K562 (cell line): ENCODE measurements at regions not wholly inside any gene's neighbourhood (a gene's known extent, or its start where the extent isn't known, plus 50 kb on each side); places are given as distances from the start of the nearest gene placed in this dataset.

Experiments used
- ATAC-seq: fragments of 200-7000 bp; cut with Tn5 transposase; 3 replicates; pipeline ENCODE4 v1.9.1; 2020; ENCODE audit warnings: moderate library complexity
- BruUV-seq: library from RNA; stranded (reverse); fragments of 400-500 nt; replicated peaks from 2 replicates; lab custom pipeline; 2021; lab: Mats Ljungman, UMichigan
- CTCF ChIA-PET: fragments of 300-600 bp; formaldehyde crosslinking; extraction: SDS; loops from one replicate; lab custom pipeline; 2021; ENCODE audit warnings: low intra/inter-chr PET ratio; lab: Yijun Ruan, JAX
- POLR2A ChIA-PET: fragments of 300-600, 350-650 bp; sonication (Branson Sonifier 250); formaldehyde crosslinking; extraction: SDS; loops from one replicate; lab custom pipeline; 2021; ENCODE audit warnings: antibody characterized with exemption, inconsistent platforms; lab: Yijun Ruan, JAX
- DNase-seq, 4 experiments: peaks; one replicate each; pipeline versions ENCODE4 v3.0.0 to v3.0.0-alpha.2; 2011 to 2018; ENCODE audit warnings: low spot score in 3 of 4, mixed read lengths in 3 of 4; ENCODE audit errors: extremely low read depth in 1 of 4
- FAIRE-seq: peaks from 2 replicates; lab custom pipeline; 2011; peaks lifted over from hg19 to GRCh38; lab: Jason Lieb, UNC
- H2AFZ ChIP-seq: 2 replicates; pipeline ENCODE4 v1.6.0; 2011; ENCODE audit warnings: low read depth, low read length, control low read depth, inconsistent platforms
- H3K27ac ChIP-seq: fragments of 200-600 bp; 3 replicates; pipeline ENCODE4 v1.8.0; 2011; ENCODE audit warnings: low read depth, mild to moderate bottlenecking, control low read depth, inconsistent platforms, low read length, moderate library complexity, mixed read lengths; ENCODE audit errors: extremely low read depth
- H3K27me3 ChIP-seq, 2 experiments: fragments of 300-600 bp in 1 of 2; 2 replicates in 1 of 2; 3 replicates in 1 of 2; pipeline versions ENCODE4 v1.6.0 to v1.8.0; 2011; ENCODE audit warnings: inconsistent platforms in 2 of 2, low read length in 2 of 2, mild to moderate bottlenecking in 1 of 2, mixed read lengths in 1 of 2, moderate library complexity in 1 of 2; ENCODE audit not compliant: control insufficient read depth in 2 of 2, insufficient read depth in 2 of 2
- H3K36me3 ChIP-seq: fragments of 300-600 bp; 3 replicates; pipeline ENCODE4 v1.8.0; 2011; ENCODE audit warnings: mild to moderate bottlenecking, low read length, inconsistent platforms; ENCODE audit not compliant: control insufficient read depth, insufficient read depth
- H3K4me1 ChIP-seq, 2 experiments: fragments of 200-600 bp in 1 of 2; replicated peaks in 1 of 2; 2 replicates in 1 of 2; 3 replicates in 1 of 2; pipeline versions ENCODE4 v1.5.1 to v1.8.0; 2011; ENCODE audit warnings: inconsistent platforms in 2 of 2, low read length in 2 of 2, mild to moderate bottlenecking in 1 of 2, mixed read lengths in 1 of 2, moderate library complexity in 1 of 2; ENCODE audit not compliant: control insufficient read depth in 2 of 2, insufficient read depth in 2 of 2
- H3K4me2 ChIP-seq: 2 replicates; pipeline ENCODE4 v1.6.1; 2011; ENCODE audit warnings: low read length, control low read depth, inconsistent platforms, mixed read lengths; ENCODE audit not compliant: insufficient read depth
- H3K4me3 ChIP-seq: fragments of 200-600 bp; sonication (generic), shearing (Covaris generic); 2 replicates; pipeline ENCODE4 v1.5.1; 2016; ENCODE audit warnings: control low read depth, inconsistent platforms
- H3K79me2 ChIP-seq: fragments of 200-600 bp; 3 replicates; pipeline ENCODE4 v1.8.0; 2011; ENCODE audit warnings: low read length, inconsistent platforms; ENCODE audit not compliant: control insufficient read depth, insufficient read depth
- H3K9ac ChIP-seq, 2 experiments: 2 replicates each; pipeline versions ENCODE4 v1.6.0 to v1.6.1; 2011; ENCODE audit warnings: low read depth in 2 of 2, low read length in 2 of 2, control low read depth in 1 of 2, inconsistent platforms in 1 of 2, mild to moderate bottlenecking in 1 of 2, mixed read lengths in 1 of 2; ENCODE audit not compliant: insufficient read depth in 1 of 2
- H3K9me1 ChIP-seq: one replicate; pipeline ENCODE4 v1.6.0; 2011; ENCODE audit warnings: inconsistent platforms, mild to moderate bottlenecking, low read length, moderate library complexity; ENCODE audit not compliant: control insufficient read depth, insufficient read depth
- H3K9me3 ChIP-seq: replicated peaks from 2 replicates; pipeline ENCODE4 v1.5.1; 2011; ENCODE audit warnings: low read depth, low read length, inconsistent platforms; ENCODE audit not compliant: control insufficient read depth, insufficient read depth
- H4K20me1 ChIP-seq: replicated peaks from 2 replicates; pipeline ENCODE4 v1.6.1; 2011; ENCODE audit warnings: low read length, inconsistent platforms, mixed read lengths; ENCODE audit not compliant: control insufficient read depth, insufficient read depth
- ATF2 ChIP-seq: sonication (generic); formaldehyde crosslinking; IDR thresholded peaks from 2 replicates; pipeline ENCODE4 v1.8.1; 2022; ENCODE audit warnings: missing genetic modification reagents
- BRD9 ChIP-seq: fragments of 450-650 bp; IDR thresholded peaks from 2 replicates; pipeline ENCODE4 v1.6.1; 2018; ENCODE audit warnings: low read depth; ENCODE audit not compliant: partially characterized antibody
- CBX2 ChIP-seq: fragments of 200-600 bp; sonication (generic); IDR thresholded peaks from one replicate; pipeline ENCODE4 v1.6.1; 2012; ENCODE audit warnings: mild to moderate bottlenecking, low read length, inconsistent platforms; ENCODE audit not compliant: insufficient read depth, poor library complexity, severe bottlenecking
- E2F4 ChIP-seq: sonication (generic); formaldehyde crosslinking; IDR thresholded peaks from 2 replicates; pipeline ENCODE4 v1.8.0; 2022; ENCODE audit warnings: mild to moderate bottlenecking, low read depth, missing genetic modification reagents
- ETS1 ChIP-seq: conservative IDR thresholded peaks from 2 replicates; pipeline ENCODE4 v1.6.1; 2011; ENCODE audit warnings: low read depth, mild to moderate bottlenecking, low read length; ENCODE audit not compliant: control insufficient read depth
- ILK ChIP-seq: fragments of 450-650 bp; IDR thresholded peaks from 2 replicates; pipeline ENCODE4 v1.6.1; 2016; ENCODE audit warnings: missing genetic modification characterization, low read depth, mild to moderate bottlenecking, missing compliant biosample characterization, moderate library complexity, borderline replicate concordance
- MYNN ChIP-seq, 2 experiments: sonication (generic); formaldehyde crosslinking in 1 of 2; IDR thresholded peaks; 2 replicates each; pipeline versions ENCODE4 v1.5.0 to v1.6.1; 2016 to 2020; ENCODE audit warnings: antibody characterized with exemption in 1 of 2, missing genetic modification reagents in 1 of 2
- SAFB ChIP-seq: fragments of 200-400 bp; formaldehyde crosslinking; IDR thresholded peaks from 2 replicates; pipeline ENCODE4 v1.6.1; 2017; ENCODE audit warnings: low read depth, low read length, borderline replicate concordance
- SRSF1 ChIP-seq: fragments of 200-400 bp; formaldehyde crosslinking; IDR thresholded peaks from 2 replicates; pipeline ENCODE4 v1.6.1; 2017; ENCODE audit warnings: mild to moderate bottlenecking, low read depth, low read length, moderate library complexity
- TCF15 ChIP-seq: fragments of 250-450 bp; sonication (Bioruptor Pico); IDR thresholded peaks from 2 replicates; pipeline ENCODE4 v1.8.0; 2022; ENCODE audit warnings: moderate library complexity, mild to moderate bottlenecking, inconsistent platforms
- ZNF121 ChIP-seq: sonication (generic); formaldehyde crosslinking; conservative IDR thresholded peaks from 2 replicates; pipeline ENCODE4 v1.8.0; 2022; ENCODE audit warnings: missing genetic modification reagents
- ZNF175 ChIP-seq: fragments of 200-800 bp; sonication (Bioruptor generic); IDR thresholded peaks from 2 replicates; pipeline ENCODE4 v1.6.1; 2016; ENCODE audit warnings: low read depth, mild to moderate bottlenecking, missing genetic modification characterization, missing compliant biosample characterization
- ZNF282 ChIP-seq: sonication (generic); formaldehyde crosslinking; IDR thresholded peaks from 2 replicates; pipeline ENCODE4 v1.8.1; 2023; ENCODE audit warnings: missing genetic modification reagents
- ZNF324 ChIP-seq: fragments of 250-450 bp; sonication (Bioruptor Pico); IDR thresholded peaks from 2 replicates; pipeline ENCODE4 v1.4.0; 2020; ENCODE audit warnings: mild to moderate bottlenecking
- ZNF696 ChIP-seq: fragments of 250-450 bp; sonication (Bioruptor Pico); conservative IDR thresholded peaks from 2 replicates; pipeline ENCODE4 v1.4.0; 2020; ENCODE audit warnings: mild to moderate bottlenecking, moderate library complexity
- whole genome bisulfite sequencing: fragments of 100-300 bp; shearing (Covaris generic); methylation state at CpG from one replicate; pipeline ENCODE4 v1.1.6; 2016; ENCODE audit warnings: low coverage, mixed read lengths; ENCODE audit not compliant: insufficient coverage; ENCODE audit errors: missing lambda C conversion rate; 5-methylcytosine and 5-hydroxymethylcytosine counted together
- in situ Hi-C: fragments of 300-500 bp; cut with MboI; formaldehyde crosslinking; loops from 4 replicates; pipeline ENCODE4 v1.15.0; 2018; ENCODE audit warnings: inconsistent platforms, mixed read lengths
- intact Hi-C: fragments of 100-400 bp; cut with micrococcal nuclease; formaldehyde crosslinking; loops from 2 replicates; pipeline ENCODE4 v1.14.2; 2022

GRCh38 chr22:49585461-49586243 is 242.0 kb downstream of the BRD1 start (continued):
- no peak for TF ChIP-seq TCF15
- TF ChIP-seq ZNF175 (CRISPR knock-in tag), result no peak

GRCh38 chr22:49583886-49584505 is 243.7 kb downstream of the BRD1 start:
- CTCF ChIA-PET, result no interaction called here
- in situ Hi-C loops, result no loop called here
- Histone ChIP-seq H3K9me3 (peaks cover 11% of the 10 kb centered on the region), H3K36me3 (peaks cover 29% of the 10 kb centered on the region; the same call in 2 of the 3 replicates), H3K27ac (no peak overlapping the region), H3K4me2 (no peak overlapping the region), H3K9ac (no peak overlapping the region), H3K9me1 (no peaks in the 10 kb centered on the region), H3K79me2 (peaks cover 31% of the 10 kb centered on the region), H3K4me3 (no peak overlapping the region), H3K4me1 (no peaks in the 10 kb centered on the region; a peak in 2 of 5 replicates), H4K20me1 (no peaks in the 10 kb centered on the region; the same call in 1 of the 2 replicates), H2AFZ (no peak overlapping the region), H3K27me3 (no peaks in the 10 kb centered on the region)
- ATAC-seq, result no peak
- 100% methylated on average over 20 of the region's 26 CpGs for WGBS
- no TSS peak for BruUV-seq
- POLR2A ChIA-PET, result interaction anchor here (0.6 kb wide), 1 partner anchor 615 kb away, joined by 3 read pairs; no protein-coding TSS in a partner anchor
- FAIRE-seq, result no peak
- no peak for DNase-seq
- intact Hi-C loops, result no loop called here
- TF ChIP-seq ZNF324 (CRISPR knock-in tag) (no peak), ETS1 (no peak), ZNF121 (CRISPR knock-in tag) (no peak), SRSF1 (no peak), ATF2 (CRISPR knock-in tag) (no peak), BRD9 (no peak), CBX2 (no peak), ZNF282 (CRISPR knock-in tag) (no peak), SAFB (no peak), ZNF696 (CRISPR knock-in tag) (no peak), E2F4 (CRISPR knock-in tag) (no peak), ILK (tag) (no peak), MYNN (IDR thresholded peaks at IDR 0.05) (no peak), MYNN (CRISPR knock-in tag; IDR thresholded peaks at IDR 0.05) (no peak)
